D721Med (cell line): ENCODE measurements at regions not wholly inside any gene's neighbourhood (a gene's known extent, or its start where the extent isn't known, plus 50 kb on each side); places are given as distances from the start of the nearest gene placed in this dataset.

Experiments
- DNase-seq: peaks from one replicate; pipeline ENCODE4 v3.0.0; 2011; ENCODE audit warnings: low spot score; ENCODE audit not compliant: insufficient read length
- FAIRE-seq: peaks from 2 replicates; lab custom pipeline; 2011; peaks lifted over from hg19 to GRCh38; lab: Jason Lieb, UNC
- CTCF ChIP-seq: IDR thresholded peaks from 2 replicates; pipeline ENCODE4 v1.5.1; 2012; ENCODE audit warnings: mild to moderate bottlenecking, control low read depth; ENCODE audit not compliant: insufficient read depth; ENCODE audit errors: missing control alignments

- FAIRE-seq (no peak), DNase-seq (no peak)
- no peak for TF ChIP-seq CTCF
Observed at GRCh38 chr1:4301007-4301406, 353.4 kb upstream of the AJAP1 start.

GRCh38 chr1:4303303-4303702, 351.1 kb upstream of the AJAP1 start:
- no peak for TF ChIP-seq CTCF
- FAIRE-seq (no peak), DNase-seq (no peak)

- FAIRE-seq (no peak), DNase-seq (no peak)
- TF ChIP-seq CTCF = no peak
Observed at GRCh38 chr1:4305526-4306301, 348.7 kb upstream of the AJAP1 start.

GRCh38 chr1:4306559-4307467, 347.6 kb upstream of the AJAP1 start:
- TF ChIP-seq CTCF = no peak
- no peak for FAIRE-seq
- no peak for DNase-seq

- TF ChIP-seq CTCF = no peak
- FAIRE-seq (no peak), DNase-seq (no peak)
Observed at GRCh38 chr1:4307468-4307845, 347.0 kb upstream of the AJAP1 start.

- no peak for DNase-seq
Observed at GRCh38 chr1:4307911-4308545, 346.4 kb upstream of the AJAP1 start.

More at GRCh38 chr1:4307911-4308545, 346.4 kb upstream of the AJAP1 start:
- no peak for TF ChIP-seq CTCF
- FAIRE-seq = no peak
